ENCODE measurements at regions not wholly inside any gene's neighbourhood (a gene's known extent, or its start where the extent isn't known, plus 50 kb on each side); places are given as distances from the start of the nearest gene placed in this dataset.
"Not testable (repeated sequence)": the region's sequence is repeated elsewhere in the genome, so short reads cannot be mapped to it uniquely, and the experiment has no call there.

GRCh38 chr7:67313213-67313612, 316.6 kb downstream of the TYW1 start:
- no peak for TF ChIP-seq CTCF (IDR thresholded peaks at IDR 0.05)
- H3K36me3 ChIP-seq, result peaks cover 82% of the 10 kb centered on the region
- no peak overlapping the region for H3K27ac ChIP-seq

GRCh38 chr7:67316902-67317301, 320.3 kb downstream of the TYW1 start:
- H3K27ac ChIP-seq; H3K4me1 ChIP-seq; H3K27me3 ChIP-seq; H3K9me3 ChIP-seq; H3K4me3 ChIP-seq; DNase-seq (ENCODE audit: low spot score): not testable (repeated sequence)
- peaks cover 78% of the 10 kb centered on the region for H3K36me3 ChIP-seq

More at GRCh38 chr7:67313213-67313612, 316.6 kb downstream of the TYW1 start:
- H3K27me3 ChIP-seq, result no peaks in the 10 kb centered on the region
- DNase-seq (ENCODE audit: low spot score), result no peak
- H3K4me3 ChIP-seq, result no peak overlapping the region
- H3K9me3 ChIP-seq, result no peaks in the 10 kb centered on the region
- H3K4me1 ChIP-seq, result no peaks in the 10 kb centered on the region

- not testable (repeated sequence) for H3K4me3 ChIP-seq; H3K9me3 ChIP-seq; H3K4me1 ChIP-seq; H3K36me3 ChIP-seq; H3K27me3 ChIP-seq; H3K27ac ChIP-seq; DNase-seq (ENCODE audit: low spot score)
These were observed 331.6 kb downstream of the TYW1 start for GRCh38 chr7:67328257-67328656.

- not testable (repeated sequence) for H3K27me3 ChIP-seq; H3K27ac ChIP-seq; H3K9me3 ChIP-seq; H3K4me1 ChIP-seq; H3K4me3 ChIP-seq; H3K36me3 ChIP-seq; DNase-seq (ENCODE audit: low spot score)
These were observed 338.5 kb downstream of the TYW1 start for GRCh38 chr7:67335165-67335564.

GRCh38 chr7:67335663-67336062, 339.0 kb downstream of the TYW1 start:
- not testable (repeated sequence) for H3K27ac ChIP-seq; H3K4me1 ChIP-seq; H3K9me3 ChIP-seq; DNase-seq (ENCODE audit: low spot score); H3K27me3 ChIP-seq; H3K4me3 ChIP-seq
- peaks cover 12% of the 10 kb centered on the region for H3K36me3 ChIP-seq

- H3K27ac ChIP-seq, H3K4me3 ChIP-seq: not testable (repeated sequence)
- peaks cover 25% of the 10 kb centered on the region for H3K36me3 ChIP-seq
These were observed 341.9 kb downstream of the TYW1 start for GRCh38 chr7:67338545-67338944.

GRCh38 chr7:67341153-67341768, 344.6 kb downstream of the TYW1 start:
- no peak for DNase-seq (ENCODE audit: low spot score)
- Histone ChIP-seq H3K36me3 (peaks cover 35% of the 10 kb centered on the region), H3K4me3 (no peak overlapping the region), H3K27me3 (no peaks in the 10 kb centered on the region), H3K4me1 (peaks cover 0 to 6% of the 10 kb centered on the region in 2 donors), H3K9me3 (peaks cover 0 to 6% of the 10 kb centered on the region in 2 donors), H3K27ac (no peak overlapping the region)
- TF ChIP-seq CTCF (IDR thresholded peaks at IDR 0.05), result no peak

More at GRCh38 chr7:67338545-67338944, 341.9 kb downstream of the TYW1 start:
- H3K4me1 ChIP-seq; DNase-seq (ENCODE audit: low spot score); H3K9me3 ChIP-seq; H3K27me3 ChIP-seq: not testable (repeated sequence)

GRCh38 chr7:67343114-67343513, 346.5 kb downstream of the TYW1 start:
- Histone ChIP-seq H3K36me3 (peaks cover 35% of the 10 kb centered on the region), H3K27me3 (no peaks in the 10 kb centered on the region), H3K4me1 (peaks cover 0 to 6% of the 10 kb centered on the region in 2 donors), H3K4me3 (no peak overlapping the region), H3K27ac (no peak overlapping the region), H3K9me3 (peaks cover 0 to 6% of the 10 kb centered on the region in 2 donors)
- no peak for DNase-seq (ENCODE audit: low spot score)
- no peak for TF ChIP-seq CTCF (IDR thresholded peaks at IDR 0.05)
